Gastroesophageal sphincter (tissue), 4 donors: ENCODE measurements at regions not wholly inside any gene's neighbourhood (a gene's known extent, or its start where the extent isn't known, plus 50 kb on each side); places are given as distances from the start of the nearest gene placed in this dataset.

Experiments used
- ATAC-seq: fragments of 150-250 bp; one replicate; pipeline ENCODE4 v1.9.1; 2016; ENCODE audit warnings: mild to moderate bottlenecking, moderate library complexity
- H3K27ac ChIP-seq, 4 donors: fragments of 200-600 bp; sonication (generic) in 3 of 4; 1 replicate in 3 of 4; 2 replicates in 1 of 4; pipeline ENCODE4 v1.5.1; 2016 to 2019
- H3K27me3 ChIP-seq: fragments of 200-600 bp; sonication (generic); one replicate; pipeline ENCODE4 v1.5.1; 2019
- H3K36me3 ChIP-seq, 2 donors: fragments of 200-600 bp; sonication (generic); one replicate each; pipeline ENCODE4 v1.5.1; 2019; ENCODE audit warnings: control low read depth in 1 of 2
- H3K4me1 ChIP-seq, 3 donors: fragments of 200-600 bp; sonication (generic); 1 replicate in 2 of 3; 2 replicates in 1 of 3; pipeline ENCODE4 v1.5.1; 2016 to 2019; ENCODE audit warnings: control low read depth in 2 of 3
- H3K4me3 ChIP-seq, 2 donors: fragments of 200-600 bp; sonication (generic); one replicate each; pipeline ENCODE4 v1.5.1; 2019; ENCODE audit warnings: mild to moderate bottlenecking in 1 of 2, moderate library complexity in 1 of 2
- H3K9me3 ChIP-seq, 3 donors: fragments of 200-600 bp; sonication (generic); one replicate each; pipeline ENCODE4 v1.5.1; 2017 to 2019; ENCODE audit warnings: control low read depth in 2 of 3
- CTCF ChIP-seq, 4 experiments: fragments of 200-600 bp in 2 of 4; fragments of 450-650 bp in 2 of 4; sonication (generic) in 1 of 4; IDR thresholded peaks; one replicate each; pipeline ENCODE4 v1.5.1; 2017 to 2019; ENCODE audit warnings: antibody characterized with exemption in 4 of 4, mild to moderate bottlenecking in 2 of 4, moderate library complexity in 2 of 4
- EP300 ChIP-seq: sonication (generic); formaldehyde crosslinking; IDR thresholded peaks from one replicate; pipeline ENCODE4 v1.6.1; 2017; ENCODE audit warnings: antibody characterized with exemption, mild to moderate bottlenecking
- POLR2A ChIP-seq, 2 donors: fragments of 450-650 bp; IDR thresholded peaks; one replicate each; pipeline ENCODE4 v1.6.1; 2017; ENCODE audit warnings: antibody characterized with exemption in 2 of 2, mild to moderate bottlenecking in 2 of 2, moderate library complexity in 1 of 2
- POLR2AphosphoS5 ChIP-seq: sonication (generic); formaldehyde crosslinking; IDR thresholded peaks from one replicate; pipeline ENCODE4 v1.6.1; 2017; ENCODE audit warnings: antibody characterized with exemption
- WGBS, 2 donors: methylation state at CpG; one replicate each; pipeline ENCODE4 v1.1.5; 2018; ENCODE audit warnings: low coverage in 1 of 2; 5-methylcytosine and 5-hydroxymethylcytosine counted together

GRCh38 chr14:21882226-21882625, 208.6 kb upstream of the OR4E1 start:
- no peaks in the 10 kb centered on the region for H3K9me3 ChIP-seq
- H3K27me3 ChIP-seq = no peaks in the 10 kb centered on the region
- no peaks in the 10 kb centered on the region for H3K36me3 ChIP-seq
- TF ChIP-seq POLR2A (IDR thresholded peaks at IDR 0.05) = no peak
- no peak for TF ChIP-seq POLR2AphosphoS5
- TF ChIP-seq EP300 = no peak
- TF ChIP-seq CTCF (IDR thresholded peaks at IDR 0.05) = no peak
- no peak overlapping the region for H3K27ac ChIP-seq
- 13% methylated on average over 1 of the region's 1 CpG; no CpG with 5 or more reads in 1 of the 2 donors for WGBS, 2 donors
- no peak overlapping the region for H3K4me3 ChIP-seq
- ATAC-seq = no peak
- no peaks in the 10 kb centered on the region for H3K4me1 ChIP-seq

DNA sequence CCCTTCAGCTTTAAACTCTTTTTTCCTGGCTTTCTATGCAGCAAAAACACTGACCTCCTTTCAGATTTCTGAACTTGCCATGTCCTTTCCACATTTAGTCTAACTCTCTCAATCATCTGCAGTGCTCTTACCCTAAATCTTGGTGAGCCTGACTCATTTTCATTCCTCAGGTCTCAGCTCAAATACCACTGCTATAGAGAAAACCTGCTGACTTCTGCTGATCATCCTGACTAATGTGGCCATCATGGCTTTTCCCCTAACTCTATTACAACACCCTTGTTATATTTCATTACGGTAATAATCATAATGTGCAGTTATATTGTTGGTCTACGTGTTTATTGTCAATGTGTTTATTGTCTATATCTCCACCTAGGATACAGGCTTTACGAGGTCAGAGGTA, 207.3 kb upstream of the OR4E1 start:
- TF ChIP-seq POLR2AphosphoS5 = no peak
- TF ChIP-seq EP300 = no peak
- no peak for TF ChIP-seq POLR2A (IDR thresholded peaks at IDR 0.05)
- TF ChIP-seq CTCF (IDR thresholded peaks at IDR 0.05) = no peak
- WGBS, 2 donors = 72 to 76% methylated on average over 3 of the region's 3 CpGs
- ATAC-seq = no peak
- H3K4me3 ChIP-seq = no peak overlapping the region
- H3K9me3 ChIP-seq = no peaks in the 10 kb centered on the region
- no peak overlapping the region for H3K27ac ChIP-seq
- no peaks in the 10 kb centered on the region for H3K27me3 ChIP-seq
- H3K4me1 ChIP-seq = no peaks in the 10 kb centered on the region
- H3K36me3 ChIP-seq = no peaks in the 10 kb centered on the region

GRCh38 chr14:21875791-21876190, 202.2 kb upstream of the OR4E1 start:
- Histone ChIP-seq H3K4me3 (no peak overlapping the region), H3K36me3 (no peaks in the 10 kb centered on the region), H3K27ac (no peak overlapping the region), H3K27me3 (no peaks in the 10 kb centered on the region), H3K9me3 (no peaks in the 10 kb centered on the region), H3K4me1 (no peaks in the 10 kb centered on the region)
- no peak for ATAC-seq
- TF ChIP-seq EP300 = no peak
- TF ChIP-seq POLR2AphosphoS5 = no peak
- no peak for TF ChIP-seq POLR2A (IDR thresholded peaks at IDR 0.05)
- no peak for TF ChIP-seq CTCF (IDR thresholded peaks at IDR 0.05)
- 45 to 49% methylated on average over 2 of the region's 2 CpGs for WGBS, 2 donors

GRCh38 chr14:21874946-21875345, 201.3 kb upstream of the OR4E1 start:
- Histone ChIP-seq H3K4me3 (no peak overlapping the region), H3K36me3 (no peaks in the 10 kb centered on the region), H3K9me3 (no peaks in the 10 kb centered on the region), H3K4me1 (no peaks in the 10 kb centered on the region), H3K27me3 (no peaks in the 10 kb centered on the region), H3K27ac (no peak overlapping the region)
- TF ChIP-seq CTCF (IDR thresholded peaks at IDR 0.05) (no peak), EP300 (no peak), POLR2AphosphoS5 (no peak)
- ATAC-seq = no peak
- 80 to 100% methylated on average over 1 of the region's 1 CpG for WGBS, 2 donors

DNA sequence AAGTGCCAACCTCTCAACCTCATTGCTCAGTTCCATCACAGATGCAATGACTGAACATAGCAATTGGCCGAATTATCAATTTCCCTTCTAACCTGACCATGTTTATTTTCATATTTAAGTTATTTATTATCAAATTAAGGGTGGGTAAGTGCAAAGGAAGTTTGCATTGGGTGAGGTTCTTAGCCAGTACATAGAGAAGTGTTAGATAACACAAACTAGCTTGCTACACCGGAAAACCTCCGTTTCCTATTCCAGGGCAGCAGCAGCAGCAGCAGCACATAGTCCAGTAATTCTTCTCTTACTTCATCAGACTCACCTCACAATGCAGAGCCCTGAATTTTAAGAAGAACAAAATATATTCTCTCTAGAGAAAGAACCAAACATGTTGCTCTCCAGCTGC, 200.5 kb upstream of the OR4E1 start:
- Histone ChIP-seq H3K4me1 (no peaks in the 10 kb centered on the region), H3K27me3 (no peaks in the 10 kb centered on the region), H3K36me3 (no peaks in the 10 kb centered on the region), H3K9me3 (no peaks in the 10 kb centered on the region), H3K27ac (no peak overlapping the region), H3K4me3 (no peak overlapping the region)
- 53 to 69% methylated on average over 2 to 3 of the region's 3 CpGs for WGBS, 2 donors
- no peak for ATAC-seq
- no peak for TF ChIP-seq POLR2A (IDR thresholded peaks at IDR 0.05)
